ENCODE measurements at regions not wholly inside any gene's neighbourhood (a gene's known extent, or its start where the extent isn't known, plus 50 kb on each side); places are given as distances from the start of the nearest gene placed in this dataset.

- no peak overlapping the region for H3K27ac Mint-ChIP-seq
- H3K9me3 Mint-ChIP-seq: peaks cover 4% of the 10 kb centered on the region
- no peak for DNase-seq (ENCODE audit: low spot score)
- H3K4me3 Mint-ChIP-seq: no peak overlapping the region
- H3K27me3 Mint-ChIP-seq (ENCODE audit: low read depth): no peaks in the 10 kb centered on the region
- H3K4me1 Mint-ChIP-seq (ENCODE audit: low read depth): no peaks in the 10 kb centered on the region
- H3K36me3 Mint-ChIP-seq (ENCODE audit: low read depth): no peaks in the 10 kb centered on the region
These were observed 579.6 kb upstream of the IGFBP7 start for GRCh38 chr4:57689693-57690205.

- no peak overlapping the region for H3K4me3 Mint-ChIP-seq
These were observed 572.1 kb upstream of the IGFBP7 start for GRCh38 chr4:57682275-57682674.

GRCh38 chr4:57679969-57680368 is 569.8 kb upstream of the IGFBP7 start:
- H3K4me3 Mint-ChIP-seq: no peak overlapping the region
- H3K27ac Mint-ChIP-seq: no peak overlapping the region
- no peaks in the 10 kb centered on the region for H3K4me1 Mint-ChIP-seq (ENCODE audit: low read depth)
- DNase-seq (ENCODE audit: low spot score): no peak
- H3K36me3 Mint-ChIP-seq (ENCODE audit: low read depth): no peaks in the 10 kb centered on the region
- peaks cover 5% of the 10 kb centered on the region for H3K9me3 Mint-ChIP-seq
- no peaks in the 10 kb centered on the region for H3K27me3 Mint-ChIP-seq (ENCODE audit: low read depth)

More at GRCh38 chr4:57682275-57682674, 572.1 kb upstream of the IGFBP7 start:
- Mint-ChIP-seq H3K27ac (no peak overlapping the region), H3K9me3 (peaks cover 4% of the 10 kb centered on the region), H3K36me3 (ENCODE audit: low read depth) (no peaks in the 10 kb centered on the region), H3K4me1 (ENCODE audit: low read depth) (no peaks in the 10 kb centered on the region), H3K27me3 (ENCODE audit: low read depth) (no peaks in the 10 kb centered on the region)
- no peak for DNase-seq (ENCODE audit: low spot score)

GRCh38 chr4:57676394-57676793 is 566.2 kb upstream of the IGFBP7 start:
- H3K4me3 Mint-ChIP-seq: no peak overlapping the region
- DNase-seq (ENCODE audit: low spot score): no peak
- no peak overlapping the region for H3K27ac Mint-ChIP-seq
- peaks cover 5% of the 10 kb centered on the region for H3K9me3 Mint-ChIP-seq
- no peaks in the 10 kb centered on the region for H3K27me3 Mint-ChIP-seq (ENCODE audit: low read depth)
- no peaks in the 10 kb centered on the region for H3K36me3 Mint-ChIP-seq (ENCODE audit: low read depth)
- H3K4me1 Mint-ChIP-seq (ENCODE audit: low read depth): no peaks in the 10 kb centered on the region

- H3K27me3 Mint-ChIP-seq (ENCODE audit: low read depth): no peaks in the 10 kb centered on the region
- no peak for DNase-seq (ENCODE audit: low spot score)
- H3K36me3 Mint-ChIP-seq (ENCODE audit: low read depth): no peaks in the 10 kb centered on the region
- H3K4me1 Mint-ChIP-seq (ENCODE audit: low read depth): no peaks in the 10 kb centered on the region
- no peak overlapping the region for H3K27ac Mint-ChIP-seq
- H3K4me3 Mint-ChIP-seq: no peak overlapping the region
- peaks cover 5% of the 10 kb centered on the region for H3K9me3 Mint-ChIP-seq
These were observed 562.8 kb upstream of the IGFBP7 start for GRCh38 chr4:57672846-57673433.

GRCh38 chr4:57668621-57669020 is 558.4 kb upstream of the IGFBP7 start:
- Mint-ChIP-seq H3K9me3 (peaks cover 4% of the 10 kb centered on the region), H3K4me3 (no peak overlapping the region), H3K4me1 (ENCODE audit: low read depth) (no peaks in the 10 kb centered on the region), H3K36me3 (ENCODE audit: low read depth) (no peaks in the 10 kb centered on the region), H3K27me3 (ENCODE audit: low read depth) (no peaks in the 10 kb centered on the region), H3K27ac (no peak overlapping the region)
- no peak for DNase-seq (ENCODE audit: low spot score)

- Mint-ChIP-seq H3K27ac (no peak overlapping the region), H3K27me3 (ENCODE audit: low read depth) (no peaks in the 10 kb centered on the region), H3K36me3 (ENCODE audit: low read depth) (no peaks in the 10 kb centered on the region), H3K9me3 (peaks cover 9% of the 10 kb centered on the region), H3K4me3 (no peak overlapping the region), H3K4me1 (ENCODE audit: low read depth) (no peaks in the 10 kb centered on the region)
- DNase-seq (ENCODE audit: low spot score): no peak
These were observed 555.6 kb upstream of the IGFBP7 start for GRCh38 chr4:57665806-57666205.

- Mint-ChIP-seq H3K27ac (no peak overlapping the region), H3K4me1 (ENCODE audit: low read depth) (no peaks in the 10 kb centered on the region), H3K27me3 (ENCODE audit: low read depth) (no peaks in the 10 kb centered on the region), H3K9me3 (peaks cover 9% of the 10 kb centered on the region), H3K36me3 (ENCODE audit: low read depth) (no peaks in the 10 kb centered on the region), H3K4me3 (no peak overlapping the region)
- no peak for DNase-seq (ENCODE audit: low spot score)
These were observed 551.4 kb upstream of the IGFBP7 start for GRCh38 chr4:57661517-57662090.

GRCh38 chr4:57658673-57659072 is 548.5 kb upstream of the IGFBP7 start:
- H3K36me3 Mint-ChIP-seq (ENCODE audit: low read depth): no peaks in the 10 kb centered on the region
- no peak overlapping the region for H3K4me3 Mint-ChIP-seq
- no peak for DNase-seq (ENCODE audit: low spot score)
- no peaks in the 10 kb centered on the region for H3K4me1 Mint-ChIP-seq (ENCODE audit: low read depth)
- no peak overlapping the region for H3K27ac Mint-ChIP-seq
- H3K9me3 Mint-ChIP-seq: peaks cover 5% of the 10 kb centered on the region
- H3K27me3 Mint-ChIP-seq (ENCODE audit: low read depth): no peaks in the 10 kb centered on the region

- Mint-ChIP-seq H3K27me3 (ENCODE audit: low read depth) (no peaks in the 10 kb centered on the region), H3K27ac (no peak overlapping the region), H3K4me1 (ENCODE audit: low read depth) (no peaks in the 10 kb centered on the region), H3K36me3 (ENCODE audit: low read depth) (no peaks in the 10 kb centered on the region), H3K4me3 (no peak overlapping the region), H3K9me3 (peaks cover 5% of the 10 kb centered on the region)
- no peak for DNase-seq (ENCODE audit: low spot score)
These were observed 548.0 kb upstream of the IGFBP7 start for GRCh38 chr4:57658188-57658587.

- DNase-seq (ENCODE audit: low spot score): no peak
- no peak overlapping the region for H3K4me3 Mint-ChIP-seq
- H3K36me3 Mint-ChIP-seq (ENCODE audit: low read depth): no peaks in the 10 kb centered on the region
- no peak overlapping the region for H3K27ac Mint-ChIP-seq
- no peaks in the 10 kb centered on the region for H3K9me3 Mint-ChIP-seq
- no peaks in the 10 kb centered on the region for H3K4me1 Mint-ChIP-seq (ENCODE audit: low read depth)
- H3K27me3 Mint-ChIP-seq (ENCODE audit: low read depth): no peaks in the 10 kb centered on the region
These were observed 545.2 kb upstream of the IGFBP7 start for GRCh38 chr4:57655342-57655741.

- Mint-ChIP-seq H3K27ac (no peak overlapping the region), H3K9me3 (no peaks in the 10 kb centered on the region), H3K4me3 (no peak overlapping the region), H3K27me3 (ENCODE audit: low read depth) (no peaks in the 10 kb centered on the region), H3K4me1 (ENCODE audit: low read depth) (no peaks in the 10 kb centered on the region), H3K36me3 (ENCODE audit: low read depth) (no peaks in the 10 kb centered on the region)
- no peak for DNase-seq (ENCODE audit: low spot score)
These were observed 542.6 kb upstream of the IGFBP7 start for GRCh38 chr4:57652779-57653178.

- no peaks in the 10 kb centered on the region for H3K27me3 Mint-ChIP-seq (ENCODE audit: low read depth)
- H3K9me3 Mint-ChIP-seq: no peaks in the 10 kb centered on the region
- no peaks in the 10 kb centered on the region for H3K4me1 Mint-ChIP-seq (ENCODE audit: low read depth)
- no peak for DNase-seq (ENCODE audit: low spot score)
- no peaks in the 10 kb centered on the region for H3K36me3 Mint-ChIP-seq (ENCODE audit: low read depth)
- no peak overlapping the region for H3K4me3 Mint-ChIP-seq
- H3K27ac Mint-ChIP-seq: no peak overlapping the region
These were observed 530.4 kb upstream of the IGFBP7 start for GRCh38 chr4:57640391-57641100.

GRCh38 chr4:57639561-57640382 is 529.6 kb upstream of the IGFBP7 start:
- H3K4me3 Mint-ChIP-seq: no peak overlapping the region
- H3K27ac Mint-ChIP-seq: no peak overlapping the region
- no peaks in the 10 kb centered on the region for H3K9me3 Mint-ChIP-seq
- no peaks in the 10 kb centered on the region for H3K27me3 Mint-ChIP-seq (ENCODE audit: low read depth)
- H3K36me3 Mint-ChIP-seq (ENCODE audit: low read depth): no peaks in the 10 kb centered on the region
- H3K4me1 Mint-ChIP-seq (ENCODE audit: low read depth): no peaks in the 10 kb centered on the region
- DNase-seq (ENCODE audit: low spot score): no peak
